Erythroblast (primary cell): ENCODE measurements at regions not wholly inside any gene's neighbourhood (a gene's known extent, or its start where the extent isn't known, plus 50 kb on each side); places are given as distances from the start of the nearest gene placed in this dataset.

Experiments used
- DNase-seq, 2 experiments: peaks; one replicate each; lab custom pipeline; 2025; lab: John Stamatoyannopoulos, UW
- GATA1 ChIP-seq: IDR thresholded peaks from 2 replicates; pipeline ENCODE4 v1.6.1; 2011; ENCODE audit warnings: low read depth, mild to moderate bottlenecking, control low read depth, low read length, moderate library complexity
- POLR2A ChIP-seq: IDR thresholded peaks from 2 replicates; pipeline ENCODE4 v1.6.1; 2011; ENCODE audit warnings: mild to moderate bottlenecking, low read length

DNA sequence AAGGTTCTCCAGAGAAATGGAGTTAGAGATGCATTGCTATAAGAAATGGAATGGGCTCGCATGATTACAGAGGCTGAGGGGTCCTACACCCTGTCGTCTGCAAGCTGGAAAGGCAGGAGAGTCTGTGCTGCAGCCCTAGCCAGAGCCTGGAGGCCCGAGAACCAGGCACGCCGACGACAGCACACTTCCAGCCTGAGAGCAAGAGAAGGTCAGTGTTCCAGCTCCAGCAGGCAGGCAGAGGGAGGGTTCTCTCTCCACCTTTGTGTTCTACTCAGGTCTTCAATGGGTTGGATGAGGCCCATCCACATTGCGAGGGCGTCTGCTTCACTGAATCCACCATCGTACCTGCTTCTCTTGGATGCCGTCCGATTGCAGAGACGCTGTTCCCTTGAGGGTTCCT is 177.6 kb upstream of the HDAC4 start:
- DNase-seq: no peak
- TF ChIP-seq GATA1 (no peak), POLR2A (no peak)

DNA sequence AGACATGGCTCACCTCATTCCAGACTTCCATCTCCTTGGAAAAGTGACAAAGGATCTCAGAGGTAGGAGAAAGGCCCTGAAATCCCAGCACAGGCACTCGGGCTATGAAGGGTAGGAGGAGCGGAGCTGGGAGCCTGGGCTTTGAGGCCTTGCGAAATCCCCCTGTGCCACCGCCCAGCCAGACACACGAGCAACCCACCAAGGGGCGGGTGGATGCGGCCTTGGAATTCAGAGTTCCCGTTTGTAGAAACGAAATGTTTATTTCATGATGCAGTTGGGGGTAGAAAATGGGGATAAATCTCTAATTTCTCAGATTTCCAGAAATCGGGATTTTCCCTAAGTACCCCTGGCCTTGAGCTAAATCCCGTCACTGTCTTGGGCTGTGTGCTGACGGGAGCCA is 177.1 kb upstream of the HDAC4 start:
- TF ChIP-seq POLR2A (no peak), GATA1 (no peak)

DNA sequence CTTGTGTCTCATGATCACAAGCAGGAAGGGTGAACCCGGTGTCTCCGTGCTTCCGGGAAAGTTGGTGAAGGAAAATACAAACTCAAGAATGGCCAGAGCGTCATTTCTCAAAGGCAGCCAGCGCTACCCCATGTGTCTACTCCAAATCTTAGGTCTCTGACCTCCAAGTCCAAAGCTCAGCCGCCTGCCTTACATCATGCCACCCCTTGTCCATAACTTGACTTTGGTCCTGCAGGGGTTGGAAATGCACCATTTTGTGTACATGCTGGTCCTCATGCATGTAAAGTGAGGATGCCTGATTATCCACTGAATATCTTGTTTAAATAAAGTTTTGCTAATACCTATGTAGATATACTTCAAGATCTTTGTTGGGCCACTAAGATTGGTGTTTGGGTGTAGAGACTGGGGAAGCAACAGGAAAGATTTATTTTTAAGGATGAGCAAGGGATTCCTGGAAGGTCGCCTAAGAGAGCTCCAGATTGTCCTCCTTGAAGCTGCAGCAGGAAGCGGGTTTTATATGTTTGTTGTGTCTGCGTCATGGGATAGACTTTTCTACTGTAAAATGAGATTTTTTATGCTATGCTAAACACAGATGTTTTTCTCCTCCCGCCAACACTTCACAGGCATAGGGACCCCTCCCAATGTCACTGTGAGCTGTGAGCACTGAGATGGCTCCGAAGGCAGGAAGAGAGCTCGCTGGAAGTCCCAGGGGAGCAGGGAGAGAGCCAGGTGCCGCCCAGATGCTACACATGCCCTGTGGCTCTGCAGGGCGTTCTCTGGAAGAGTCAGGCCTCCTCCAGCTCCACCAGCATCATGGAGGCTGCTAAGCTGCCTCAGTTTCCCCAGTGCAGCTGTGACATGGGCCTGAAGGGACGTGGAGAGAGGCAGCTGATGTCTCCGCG is 176.2 kb upstream of the HDAC4 start:
- TF ChIP-seq POLR2A: no peak
- no peak for TF ChIP-seq GATA1

More for the DNA sequence above, 177.1 kb upstream of the HDAC4 start:
- no peak for DNase-seq

DNA sequence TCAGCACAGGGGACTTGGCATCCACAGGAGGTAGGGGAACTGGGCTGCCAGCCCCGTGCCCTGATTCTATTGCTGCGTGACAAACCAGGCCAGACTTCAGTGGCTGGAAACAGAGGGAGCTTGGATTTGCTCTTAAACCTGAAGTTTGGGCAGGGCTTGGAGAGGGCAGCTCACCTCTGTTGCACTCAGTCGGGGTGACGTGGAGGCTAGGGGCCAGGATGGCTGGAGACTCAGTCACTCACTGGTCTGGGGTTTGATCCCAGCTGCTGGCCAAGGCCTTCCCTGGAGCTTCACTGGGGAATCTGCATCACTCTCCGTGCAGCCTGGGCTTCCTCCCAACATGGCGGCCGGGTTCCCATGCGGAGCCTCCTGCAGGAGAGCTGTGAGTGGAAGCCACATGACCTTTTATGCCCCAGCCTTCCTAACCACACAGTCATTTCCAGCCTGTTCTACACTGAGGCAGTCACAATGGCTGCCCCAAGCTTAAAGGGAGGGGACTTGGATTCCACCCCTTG is 175.2 kb upstream of the HDAC4 start:
- TF ChIP-seq GATA1 (no peak), POLR2A (no peak)
- DNase-seq: no peak

More for the DNA sequence above, 176.2 kb upstream of the HDAC4 start:
- no peak for DNase-seq

DNA sequence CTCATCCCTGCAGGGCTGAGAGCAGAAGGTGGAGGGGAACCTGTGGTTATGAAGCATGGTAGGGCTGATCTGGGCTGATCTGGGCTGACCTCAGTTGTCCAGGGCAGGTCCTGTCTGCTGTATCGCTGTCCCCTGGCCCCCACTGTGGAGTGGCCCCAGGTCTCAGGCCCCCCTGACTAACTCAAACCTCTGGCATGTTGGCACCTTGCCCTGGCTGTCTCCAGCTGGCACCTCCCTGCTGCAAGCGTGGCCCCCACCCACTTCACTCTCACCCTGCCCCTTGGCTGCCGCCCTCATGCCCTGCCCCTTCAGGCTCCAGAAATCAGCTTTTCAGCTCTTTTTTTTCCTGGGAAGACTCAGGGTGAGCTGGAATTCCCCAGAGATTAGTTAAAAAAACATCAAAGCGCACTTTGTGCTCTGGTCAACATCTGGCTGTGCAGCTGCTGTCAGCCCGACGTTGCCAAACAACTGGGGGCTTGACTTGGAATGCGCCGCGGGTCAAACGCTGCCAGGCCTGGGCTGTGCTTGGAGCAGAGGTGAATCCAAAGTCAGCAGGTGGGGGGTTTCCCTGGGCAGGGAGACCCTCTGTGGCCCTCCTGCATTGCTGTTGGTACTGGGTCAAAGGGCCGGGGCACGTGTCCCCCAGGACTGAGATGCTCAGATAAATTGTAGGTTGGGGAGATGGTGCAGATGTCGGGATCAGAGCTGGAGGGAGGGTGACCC is 173.8 kb upstream of the HDAC4 start:
- TF ChIP-seq POLR2A (no peak), GATA1 (no peak)
- no peak for DNase-seq

DNA sequence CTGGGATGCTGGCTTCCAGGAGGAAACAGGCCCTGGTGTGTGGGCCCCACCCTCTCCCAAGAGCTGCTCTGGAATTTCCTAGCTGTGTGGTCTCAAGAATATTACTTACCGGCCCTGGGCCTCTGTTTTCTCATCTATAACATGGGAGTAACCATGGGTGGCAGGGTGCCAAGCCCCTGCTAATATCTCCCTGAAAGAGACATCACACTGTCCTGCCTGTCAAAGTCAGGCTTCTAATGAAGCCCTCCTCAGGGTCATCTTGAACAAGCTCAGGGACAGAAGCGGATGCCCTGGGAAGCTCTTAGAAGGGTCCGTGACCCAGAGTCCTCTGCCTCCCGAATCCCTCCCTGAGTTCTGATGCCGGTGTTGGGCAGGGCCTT is 173.2 kb upstream of the HDAC4 start:
- no peak for DNase-seq
- TF ChIP-seq POLR2A (no peak), GATA1 (no peak)

DNA sequence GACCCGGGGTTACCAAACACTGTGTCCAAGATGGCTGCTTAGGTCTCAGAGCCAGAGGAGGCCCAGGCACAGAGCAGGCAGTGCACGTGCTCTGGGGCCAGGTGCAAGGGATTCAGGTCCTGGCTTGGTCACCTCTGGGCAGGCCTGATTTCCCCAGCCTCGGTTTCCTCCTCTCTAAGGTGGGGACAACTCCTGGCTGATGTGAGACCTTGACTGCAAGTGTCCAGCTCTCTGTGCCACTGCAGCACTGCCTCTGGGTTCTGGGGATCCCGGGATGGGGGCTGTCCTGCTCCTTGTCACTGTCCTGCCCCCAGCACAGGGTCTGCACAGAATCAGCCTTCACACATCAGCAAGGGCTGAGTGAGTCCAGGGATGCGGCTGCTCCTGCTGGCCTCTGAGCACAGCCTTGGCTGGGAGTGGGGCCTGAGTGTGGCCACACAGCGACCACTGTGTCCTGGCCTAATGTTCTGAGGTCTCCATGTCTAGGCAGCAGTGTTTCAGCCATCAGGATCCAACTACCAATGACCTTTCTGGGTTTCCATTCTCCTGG is 170.2 kb upstream of the HDAC4 start:
- TF ChIP-seq POLR2A (no peak), GATA1 (no peak)
- no peak for DNase-seq

DNA sequence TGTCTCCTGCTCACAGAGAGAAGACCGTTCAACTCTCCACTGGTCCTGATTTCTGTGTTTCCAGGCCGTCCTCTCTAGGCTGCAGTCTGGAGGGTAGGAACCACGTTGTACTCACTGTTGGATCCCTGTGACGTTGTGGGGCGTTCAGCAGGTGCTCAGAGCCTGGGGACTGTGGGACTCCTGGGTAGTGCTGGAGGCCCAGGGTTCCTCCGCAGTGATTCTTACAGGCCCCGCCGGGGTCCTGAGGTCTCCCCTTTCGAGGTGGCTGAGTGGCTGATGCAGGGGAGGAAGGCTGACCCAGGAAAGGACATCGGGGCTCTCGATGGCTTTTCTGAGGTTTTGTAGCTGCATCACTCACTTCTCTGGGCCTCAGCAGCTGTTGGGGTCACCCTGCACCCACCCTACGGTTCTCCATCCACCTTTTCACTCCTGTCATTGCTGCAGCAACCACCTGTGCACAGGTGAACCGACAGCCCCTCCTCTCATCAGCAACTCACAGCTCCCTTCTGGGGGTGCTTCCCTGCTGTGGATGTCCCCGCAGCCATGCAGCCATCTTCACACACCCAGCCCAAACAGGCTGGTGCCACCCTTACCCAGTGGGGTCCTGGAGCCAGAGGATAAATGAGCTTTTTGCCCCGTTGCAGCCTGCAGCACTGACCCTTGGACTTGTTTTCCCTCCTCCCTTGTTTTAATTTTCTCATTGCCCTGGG is 169.6 kb upstream of the HDAC4 start:
- TF ChIP-seq POLR2A: no peak
- no peak for TF ChIP-seq GATA1
- no peak for DNase-seq

DNA sequence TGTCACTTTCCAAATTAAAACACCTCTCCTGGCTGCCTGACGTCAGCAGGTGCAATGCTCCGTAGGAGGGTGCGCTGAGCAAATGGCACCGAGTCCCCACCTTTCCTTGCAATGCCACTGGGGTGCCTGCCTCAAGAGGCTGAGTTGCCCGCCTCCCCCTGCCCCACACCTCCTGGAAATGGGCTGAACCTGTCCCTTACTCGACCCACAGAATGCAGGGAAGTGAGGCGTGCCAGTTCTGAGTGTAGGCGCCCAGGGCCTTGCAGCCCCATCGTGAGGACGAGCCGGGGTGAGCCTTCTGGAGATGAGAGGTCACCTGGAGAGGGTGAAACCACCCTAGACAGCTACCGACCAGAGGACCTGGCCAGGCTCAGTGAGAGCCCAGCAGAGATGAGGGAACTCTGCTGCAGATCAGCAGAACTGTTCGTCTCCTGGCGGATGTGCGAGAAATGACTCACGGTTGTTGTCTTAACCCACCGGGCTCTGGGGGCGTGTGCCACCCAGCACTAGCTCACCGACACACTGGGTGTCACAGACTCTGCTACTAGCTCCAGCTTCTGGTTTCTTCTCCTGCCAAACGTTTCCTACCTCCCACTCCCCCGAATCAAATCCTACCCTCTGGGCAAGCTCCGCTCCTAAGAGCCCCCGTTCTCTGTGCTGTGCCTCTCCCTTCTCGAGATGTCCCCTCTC is 168.7 kb upstream of the HDAC4 start:
- no peak for DNase-seq
- TF ChIP-seq GATA1 (no peak), POLR2A (no peak)

DNA sequence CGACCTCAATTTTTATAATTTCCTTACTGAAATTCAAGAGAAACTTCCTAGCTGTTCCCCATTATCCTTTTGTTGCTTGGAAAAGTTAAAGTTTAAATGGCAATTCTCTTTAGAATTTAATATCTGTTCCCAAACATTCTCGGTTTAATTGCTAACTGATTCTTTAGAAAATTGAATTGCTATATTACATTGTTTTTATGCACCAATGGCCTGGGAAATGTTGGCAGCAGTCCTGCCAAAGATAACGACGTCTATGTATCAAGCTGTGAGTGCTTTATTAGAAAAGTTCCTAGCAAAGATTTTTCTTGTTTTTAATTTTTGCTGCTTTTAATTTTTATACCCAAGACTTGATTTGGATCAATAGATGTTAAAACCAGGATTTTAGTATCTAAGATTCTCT is 167.8 kb upstream of the HDAC4 start:
- TF ChIP-seq GATA1 (no peak), POLR2A (no peak)
- no peak for DNase-seq

DNA sequence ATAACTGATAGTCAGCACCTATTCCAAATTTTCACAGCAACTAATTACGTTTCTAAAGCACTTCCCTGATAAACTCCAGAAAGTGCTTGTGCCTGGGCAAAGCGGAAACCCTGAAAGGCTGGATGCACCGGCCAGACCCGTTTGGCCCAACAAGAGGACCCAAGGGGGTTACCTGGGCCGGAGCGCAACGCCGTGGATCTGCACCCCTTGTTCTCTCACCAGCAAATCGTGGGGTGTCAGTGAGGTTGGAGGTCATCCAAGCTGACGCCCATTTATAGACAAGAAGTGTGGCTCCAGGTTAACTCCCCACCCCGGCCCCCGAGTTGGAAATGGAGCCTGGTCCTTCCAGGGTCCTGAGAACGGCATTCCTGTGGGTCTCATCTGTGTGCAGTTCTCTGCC is 167.0 kb upstream of the HDAC4 start:
- TF ChIP-seq GATA1 (no peak), POLR2A (no peak)
- no peak for DNase-seq

DNA sequence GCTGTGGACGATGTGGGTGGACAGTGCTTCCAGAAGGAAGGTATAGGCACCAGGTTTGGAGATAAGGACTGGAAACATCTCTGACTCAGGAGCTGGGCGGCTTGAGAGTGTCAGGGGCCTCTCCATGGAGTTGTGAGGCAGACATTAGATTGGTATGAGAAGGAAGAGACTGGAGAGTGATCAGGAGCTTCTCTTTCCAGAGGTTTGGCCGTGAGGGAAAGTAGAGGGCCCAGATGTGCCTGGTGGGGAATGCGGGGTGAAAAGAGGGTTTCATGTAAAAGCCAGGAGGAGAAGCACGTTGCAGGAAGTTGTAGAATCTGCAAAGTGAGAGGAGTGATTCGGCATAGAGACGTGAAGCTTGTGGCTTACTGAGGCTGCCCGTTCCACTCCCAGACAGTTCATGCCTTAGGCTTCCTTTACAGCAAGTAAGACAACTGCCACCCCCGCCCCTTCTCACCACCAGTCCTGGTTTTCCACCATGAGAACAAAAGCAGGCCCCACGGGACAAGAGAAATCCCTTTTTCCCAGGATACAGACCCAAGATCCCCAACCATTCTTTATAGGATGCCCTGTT is 166.3 kb upstream of the HDAC4 start:
- TF ChIP-seq GATA1: no peak
- TF ChIP-seq POLR2A: no peak
- DNase-seq: no peak
